Common myeloid progenitor, CD34-positive (primary cell): ENCODE measurements at regions not wholly inside any gene's neighbourhood (a gene's known extent, or its start where the extent isn't known, plus 50 kb on each side); places are given as distances from the start of the nearest gene placed in this dataset.

Experiments used
- CTCF ChIA-PET: fragments of 350-600 bp; sonication (Branson Sonifier 250); formaldehyde crosslinking; loops from one replicate; lab custom pipeline; 2021; ENCODE audit warnings: antibody characterized with exemption; lab: Charles Lee
- POLR2A ChIA-PET: fragments of 350-600 bp; sonication (Branson Sonifier 250); formaldehyde crosslinking; loops from one replicate; lab custom pipeline; 2021; ENCODE audit warnings: antibody characterized with exemption; lab: Charles Lee
- DNase-seq, 3 donors: peaks; one replicate each; pipeline versions ENCODE4 v3.0.0 to v3.0.0-alpha.2; 2013
- H3K27ac ChIP-seq, 2 experiments: 1 replicate in 1 of 2; 2 replicates in 1 of 2; pipeline ENCODE4 v1.7.0; 2013; ENCODE audit warnings: inconsistent platforms in 2 of 2, low read length in 2 of 2, mild to moderate bottlenecking in 2 of 2, low read depth in 1 of 2, moderate library complexity in 1 of 2; ENCODE audit not compliant: severe bottlenecking in 2 of 2, insufficient read depth in 1 of 2, poor library complexity in 1 of 2
- H3K27me3 ChIP-seq, 5 experiments: replicated peaks in 2 of 5; 1 replicate in 3 of 5; 2 replicates in 2 of 5; pipeline versions ENCODE4 v1.6.1 to v1.7.0; 2013; ENCODE audit warnings: low read length in 4 of 5, mild to moderate bottlenecking in 2 of 5, moderate library complexity in 2 of 5, inconsistent platforms in 1 of 5; ENCODE audit not compliant: insufficient read depth in 5 of 5, control insufficient read depth in 4 of 5
- H3K36me3 ChIP-seq, 4 experiments: 1 replicate in 2 of 4; 2 replicates in 2 of 4; pipeline versions ENCODE4 v1.6.1 to v1.7.0; 2013; ENCODE audit warnings: low read length in 3 of 4, control low read depth in 1 of 4, mild to moderate bottlenecking in 1 of 4; ENCODE audit not compliant: control insufficient read depth in 4 of 4, insufficient read depth in 4 of 4
- H3K4me1 ChIP-seq, 4 experiments: 1 replicate in 3 of 4; 2 replicates in 1 of 4; pipeline versions ENCODE4 v1.6.1 to v1.7.1; 2013; ENCODE audit warnings: low read length in 3 of 4, mild to moderate bottlenecking in 3 of 4, control low read depth in 1 of 4, inconsistent platforms in 1 of 4, moderate library complexity in 1 of 4; ENCODE audit not compliant: control insufficient read depth in 4 of 4, insufficient read depth in 4 of 4; ENCODE audit errors: control extremely low read depth in 1 of 4
- H3K4me3 ChIP-seq, 7 experiments: 1 replicate in 4 of 7; 2 replicates in 3 of 7; pipeline versions ENCODE4 v1.5.1 to v1.7.0; 2013; ENCODE audit warnings: mild to moderate bottlenecking in 7 of 7, low read length in 6 of 7, moderate library complexity in 6 of 7, inconsistent platforms in 2 of 7, low read depth in 2 of 7, control low read depth in 1 of 7; ENCODE audit not compliant: insufficient read depth in 4 of 7, control insufficient read depth in 1 of 7; ENCODE audit errors: extremely low read depth in 1 of 7
- H3K9me3 ChIP-seq, 5 experiments: 1 replicate in 4 of 5; 2 replicates in 1 of 5; pipeline versions ENCODE4 v1.6.1 to v1.7.1; 2013; ENCODE audit warnings: low read length in 4 of 5, mild to moderate bottlenecking in 2 of 5, inconsistent platforms in 1 of 5, low read depth in 1 of 5, moderate library complexity in 1 of 5; ENCODE audit not compliant: control insufficient read depth in 4 of 5, insufficient read depth in 2 of 5; ENCODE audit errors: control extremely low read depth in 1 of 5
- WGBS: methylation state at CpG from one replicate; pipeline ENCODE4 v1.1.5; 2013; ENCODE audit not compliant: insufficient coverage; 5-methylcytosine and 5-hydroxymethylcytosine counted together

GRCh38 chr3:113148284-113148683 lies 63.1 kb upstream of the BOC start:
- Histone ChIP-seq H3K27ac (no peak overlapping the region), H3K4me3 (no peak overlapping the region), H3K36me3 (no peaks in the 10 kb centered on the region), H3K27me3 (no peaks in the 10 kb centered on the region), H3K9me3 (peaks cover 0 to 1% (median 0%) of the 10 kb centered on the region in 5 experiments), H3K4me1 (no peaks in the 10 kb centered on the region)
- CTCF ChIA-PET = interaction anchor here (0.8 to 2.4 kb wide), 6 partner anchors 12 to 140 kb away, joined by 3 to 6 read pairs (median 4); no protein-coding TSS in a partner anchor
- no peak for DNase-seq
- POLR2A ChIA-PET = no interaction called here
- 100% methylated on average over 4 of the region's 4 CpGs for WGBS

DNA sequence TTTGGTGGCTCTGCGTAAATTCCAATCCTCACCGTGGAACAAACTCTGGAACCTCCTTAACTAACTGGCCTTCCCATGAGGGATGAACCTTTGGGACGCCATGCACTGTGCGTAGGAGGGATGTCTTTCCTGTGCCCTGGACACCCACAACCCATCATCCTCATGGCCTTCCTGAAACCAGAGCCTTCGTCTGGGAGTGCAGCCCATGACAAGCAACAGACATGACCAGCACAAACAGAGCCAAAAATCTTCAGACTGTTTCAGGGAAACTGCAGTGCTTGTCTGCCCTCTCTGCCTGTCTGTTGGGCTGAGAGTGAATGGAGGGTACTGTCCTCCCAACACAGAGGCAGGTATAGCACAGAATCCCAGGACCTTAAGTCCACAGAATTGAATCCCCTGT lies 61.1 kb upstream of the BOC start:
- Histone ChIP-seq H3K4me1 (no peaks in the 10 kb centered on the region), H3K4me3 (no peak overlapping the region), H3K9me3 (peaks cover 0 to 1% (median 0%) of the 10 kb centered on the region in 5 experiments), H3K27me3 (no peaks in the 10 kb centered on the region), H3K36me3 (no peaks in the 10 kb centered on the region), H3K27ac (no peak overlapping the region)
- WGBS = 85% methylated on average over 4 of the region's 5 CpGs
- CTCF ChIA-PET = interaction anchor here (1.0 kb wide), 1 partner anchor 95 kb away, joined by 3 read pairs; no protein-coding TSS in a partner anchor
- no peak for DNase-seq
- POLR2A ChIA-PET = no interaction called here

DNA sequence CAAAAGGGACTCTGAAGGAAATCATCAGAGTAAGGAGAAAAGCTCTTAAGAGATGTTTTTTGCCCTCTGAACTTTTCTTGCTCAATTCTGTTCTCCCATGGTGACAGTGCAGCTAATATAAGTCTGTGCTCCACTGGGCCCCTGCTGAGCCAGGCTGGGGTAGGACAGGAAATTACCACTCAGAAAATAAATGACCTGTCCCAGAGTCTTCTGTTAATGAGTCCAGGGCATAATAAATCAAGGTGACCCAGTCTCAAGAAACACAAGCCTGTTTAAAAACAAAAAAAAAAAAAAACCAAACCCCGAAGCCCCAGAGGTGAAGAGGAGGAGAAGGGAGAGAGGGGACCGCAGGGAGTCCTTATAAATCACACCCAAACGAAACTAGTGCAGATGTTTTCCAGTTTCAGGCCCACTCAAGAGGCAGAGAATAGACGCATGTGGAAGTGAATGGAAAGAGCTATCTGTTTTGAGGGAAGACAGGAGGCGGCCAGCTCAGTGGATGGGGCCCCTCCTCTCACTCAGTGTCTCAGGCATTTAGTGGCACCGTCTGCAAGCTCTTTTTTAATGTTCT lies 59.8 kb upstream of the BOC start:
- no peak overlapping the region for H3K27ac ChIP-seq
- H3K4me3 ChIP-seq = no peak overlapping the region
- WGBS = 80% methylated on average over 3 of the region's 6 CpGs
- no peaks in the 10 kb centered on the region for H3K4me1 ChIP-seq
- no peak for DNase-seq
- H3K9me3 ChIP-seq = peaks cover 0 to 1% (median 0%) of the 10 kb centered on the region in 5 experiments
- ChIA-PET CTCF (no interaction called here), POLR2A (no interaction called here)
- H3K27me3 ChIP-seq = no peaks in the 10 kb centered on the region
- no peaks in the 10 kb centered on the region for H3K36me3 ChIP-seq

DNA sequence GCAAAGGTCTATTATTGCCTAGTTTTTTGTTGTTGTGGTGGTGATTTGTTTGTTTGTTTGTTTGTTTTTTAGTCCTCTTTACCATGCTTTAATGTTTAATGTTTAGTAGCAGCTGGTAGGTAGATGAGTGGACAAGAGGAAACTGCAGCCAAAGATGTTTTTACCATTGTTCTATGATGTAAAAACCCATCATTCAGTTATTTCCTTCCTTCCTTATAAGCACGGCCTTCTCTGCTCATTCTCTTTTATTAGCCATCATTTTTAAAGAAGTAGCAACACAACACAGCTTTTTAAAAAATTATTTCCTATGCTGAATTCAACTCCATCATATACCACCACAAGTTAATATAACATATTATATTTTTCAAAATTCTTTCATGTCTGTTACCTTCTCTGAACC lies 58.5 kb upstream of the BOC start:
- ChIA-PET CTCF (no interaction called here), POLR2A (no interaction called here)
- no peaks in the 10 kb centered on the region for H3K27me3 ChIP-seq
- no CpG with 5 or more reads among the region's 1 CpG for WGBS
- no peaks in the 10 kb centered on the region for H3K4me1 ChIP-seq
- H3K9me3 ChIP-seq = peaks cover 0 to 1% (median 0%) of the 10 kb centered on the region in 5 experiments
- H3K4me3 ChIP-seq = no peak overlapping the region
- H3K36me3 ChIP-seq = no peaks in the 10 kb centered on the region
- H3K27ac ChIP-seq = no peak overlapping the region
- no peak for DNase-seq

DNA sequence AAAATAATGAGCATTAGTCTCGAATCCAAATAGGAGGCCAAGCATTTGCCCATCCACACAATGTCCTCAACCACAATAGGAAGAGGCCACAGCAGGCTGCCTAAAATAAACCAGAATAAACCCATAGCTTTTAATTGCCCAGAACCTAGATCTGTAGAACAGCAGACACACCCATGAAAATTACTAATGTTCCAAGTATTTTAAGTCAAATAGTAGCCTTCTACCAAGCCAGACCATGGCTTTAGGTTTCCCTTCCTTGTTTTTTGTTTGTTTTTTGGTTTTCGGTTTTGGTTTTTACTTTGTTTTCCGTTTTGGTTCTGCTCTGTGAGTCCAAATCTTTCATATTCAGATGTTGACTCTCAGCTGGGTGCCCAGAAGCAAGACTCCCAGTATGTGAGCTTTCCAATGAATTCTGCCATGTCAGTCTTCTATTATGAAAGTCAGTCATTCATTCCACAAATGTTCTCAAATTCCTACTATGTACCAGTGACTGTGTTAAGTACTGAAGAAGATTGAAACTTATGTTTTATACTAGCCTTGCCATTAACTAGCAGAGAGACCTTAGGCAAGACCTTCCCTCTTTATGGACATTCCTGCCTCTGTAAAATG lies 57.8 kb upstream of the BOC start:
- ChIA-PET CTCF (interaction anchor here (0.6 kb wide), 1 partner anchor 1674 kb away, joined by 3 read pairs; no protein-coding TSS in a partner anchor), POLR2A (interaction anchor here (0.6 kb wide), 1 partner anchor 60 kb away, joined by 4 read pairs; no protein-coding TSS in a partner anchor)
- Histone ChIP-seq H3K4me3 (no peak overlapping the region), H3K27me3 (no peaks in the 10 kb centered on the region), H3K9me3 (peaks cover 0 to 1% (median 0%) of the 10 kb centered on the region in 5 experiments), H3K4me1 (no peaks in the 10 kb centered on the region), H3K27ac (no peak overlapping the region), H3K36me3 (no peaks in the 10 kb centered on the region)
- 100% methylated on average over 1 of the region's 3 CpGs for WGBS
- DNase-seq = no peak

GRCh38 chr3:113156816-113157333 lies 54.5 kb upstream of the BOC start:
- Histone ChIP-seq H3K4me1 (no peaks in the 10 kb centered on the region), H3K36me3 (no peaks in the 10 kb centered on the region), H3K27me3 (no peaks in the 10 kb centered on the region), H3K27ac (no peak overlapping the region), H3K9me3 (peaks cover 0 to 1% (median 0%) of the 10 kb centered on the region in 5 experiments), H3K4me3 (no peak overlapping the region)
- POLR2A ChIA-PET = no interaction called here
- WGBS = 100% methylated on average over 1 of the region's 2 CpGs
- CTCF ChIA-PET = no interaction called here
- DNase-seq = no peak

GRCh38 chr3:113157408-113158030 lies 53.8 kb upstream of the BOC start:
- ChIA-PET CTCF (no interaction called here), POLR2A (interaction anchor here (0.6 kb wide), 1 partner anchor 9 kb away, joined by 3 read pairs; no protein-coding TSS in a partner anchor)
- Histone ChIP-seq H3K36me3 (no peaks in the 10 kb centered on the region), H3K4me3 (no peak overlapping the region), H3K27ac (no peak overlapping the region), H3K27me3 (no peaks in the 10 kb centered on the region), H3K9me3 (peaks cover 0 to 1% (median 0%) of the 10 kb centered on the region in 5 experiments), H3K4me1 (no peaks in the 10 kb centered on the region)
- 100% methylated on average over 3 of the region's 3 CpGs for WGBS
- DNase-seq = no peak
